Endodermal cell (in vitro differentiated cells): ENCODE measurements at regions not wholly inside any gene's neighbourhood (a gene's known extent, or its start where the extent isn't known, plus 50 kb on each side); places are given as distances from the start of the nearest gene placed in this dataset.

Experiments
- DNase-seq: peaks from one replicate; pipeline ENCODE4 v3.0.0-alpha.2; 2017
- H3K27ac ChIP-seq: 2 replicates; pipeline ENCODE4 v1.5.1; 2013; ENCODE audit warnings: mild to moderate bottlenecking, low read depth, low read length, moderate library complexity
- H3K27me3 ChIP-seq: 2 replicates; pipeline ENCODE4 v1.6.1; 2013; ENCODE audit warnings: mild to moderate bottlenecking, low read length, moderate library complexity; ENCODE audit not compliant: insufficient read depth, control insufficient read depth, poor library complexity, severe bottlenecking
- H3K36me3 ChIP-seq: 2 replicates; pipeline ENCODE4 v1.7.0; 2013; ENCODE audit warnings: mild to moderate bottlenecking, low read length, moderate library complexity; ENCODE audit not compliant: control insufficient read depth, insufficient read depth
- H3K4me1 ChIP-seq: one replicate; pipeline ENCODE4 v1.7.0; 2013; ENCODE audit warnings: low read length; ENCODE audit not compliant: control insufficient read depth, insufficient read depth
- H3K4me3 ChIP-seq: 2 replicates; pipeline ENCODE4 v1.5.1; 2013; ENCODE audit warnings: mild to moderate bottlenecking, low read length, moderate library complexity
- H3K9ac ChIP-seq: 2 replicates; pipeline ENCODE4 v1.6.1; 2013; ENCODE audit warnings: mild to moderate bottlenecking, low read length, moderate library complexity; ENCODE audit not compliant: poor library complexity, severe bottlenecking; ENCODE audit errors: extremely low read depth
- H3K9me3 ChIP-seq: 2 replicates; pipeline ENCODE4 v1.6.1; 2013; ENCODE audit warnings: mild to moderate bottlenecking, low read length, moderate library complexity; ENCODE audit not compliant: control insufficient read depth
- H3K27ac Mint-ChIP-seq: 2 replicates; pipeline ENCODE4 v1.8.0; 2020; ENCODE audit warnings: mixed read lengths
- H3K27me3 Mint-ChIP-seq: 2 replicates; pipeline ENCODE4 v1.8.0; 2021; ENCODE audit warnings: mild to moderate bottlenecking, mixed read lengths; ENCODE audit not compliant: insufficient read depth
- H3K36me3 Mint-ChIP-seq: 2 replicates; pipeline ENCODE4 v1.8.0; 2020; ENCODE audit warnings: low read depth, mixed read lengths
- H3K4me1 Mint-ChIP-seq: 2 replicates; pipeline ENCODE4 v1.8.0; 2020; ENCODE audit warnings: mixed read lengths
- H3K4me3 Mint-ChIP-seq: 2 replicates; pipeline ENCODE4 v1.8.0; 2020; ENCODE audit warnings: mild to moderate bottlenecking, moderate library complexity, mixed read lengths
- H3K9me3 Mint-ChIP-seq: 2 replicates; pipeline ENCODE4 v1.8.0; 2020; ENCODE audit warnings: mild to moderate bottlenecking, mixed read lengths
- CTCF ChIP-seq: fragments of 200-600 bp; sonication (generic); conservative IDR thresholded peaks from 2 replicates; pipeline ENCODE4 v1.5.0; 2021; ENCODE audit warnings: antibody characterized with exemption, mild to moderate bottlenecking
- WGBS, 2 experiments: methylation state at CpG; one replicate each; pipeline versions ENCODE4 v1.1.5 to v1.1.7; 2013; ENCODE audit warnings: missing lambda C conversion rate in 2 of 2, mixed read lengths in 1 of 2; ENCODE audit not compliant: insufficient coverage in 1 of 2, insufficient read length in 1 of 2; 5-methylcytosine and 5-hydroxymethylcytosine counted together

GRCh38 chr2:82596581-82596980 lies 1862.5 kb downstream of the SUCLG1 start:
- Histone ChIP-seq H3K4me1 (no peaks in the 10 kb centered on the region), H3K36me3 (no peaks in the 10 kb centered on the region), H3K27ac (no peak overlapping the region), H3K27me3 (no peaks in the 10 kb centered on the region), H3K9ac (no peak overlapping the region), H3K4me3 (peak overlapping the region; percentile 25), H3K9me3 (peaks cover 4% of the 10 kb centered on the region)
- Mint-ChIP-seq H3K9me3 (no peaks in the 10 kb centered on the region), H3K4me1 (peaks cover 8% of the 10 kb centered on the region), H3K36me3 (no peaks in the 10 kb centered on the region), H3K4me3 (no peak overlapping the region), H3K27me3 (no peaks in the 10 kb centered on the region), H3K27ac (peak overlapping the region; percentile 23)
- no CpG with 5 or more reads among the region's 1 CpG for WGBS, 2 experiments
- TF ChIP-seq CTCF: no peak
- no peak for DNase-seq

- H3K27ac Mint-ChIP-seq: peak overlapping the region; percentile 6
- Histone ChIP-seq H3K27ac (no peak overlapping the region), H3K4me1 (no peaks in the 10 kb centered on the region), H3K36me3 (no peaks in the 10 kb centered on the region), H3K27me3 (no peaks in the 10 kb centered on the region), H3K9me3 (peaks cover 4% of the 10 kb centered on the region), H3K4me3 (no peak overlapping the region), H3K9ac (no peak overlapping the region)
- peaks cover 4% of the 10 kb centered on the region for H3K4me1 Mint-ChIP-seq
- no peaks in the 10 kb centered on the region for H3K9me3 Mint-ChIP-seq
- DNase-seq: no peak
- H3K4me3 Mint-ChIP-seq: no peak overlapping the region
- 50 to 77% methylated on average over 2 to 3 of the region's 3 CpGs for WGBS, 2 experiments
- no peaks in the 10 kb centered on the region for H3K36me3 Mint-ChIP-seq
- no peaks in the 10 kb centered on the region for H3K27me3 Mint-ChIP-seq
- no peak for TF ChIP-seq CTCF
These were observed 1867.4 kb downstream of the SUCLG1 start for GRCh38 chr2:82591718-82592117.

- H3K4me1 ChIP-seq: no peaks in the 10 kb centered on the region
- no peak overlapping the region for H3K9ac ChIP-seq
- TF ChIP-seq CTCF: no peak
- Mint-ChIP-seq H3K36me3 (no peaks in the 10 kb centered on the region), H3K27ac (no peak overlapping the region), H3K4me1 (no peaks in the 10 kb centered on the region), H3K27me3 (no peaks in the 10 kb centered on the region), H3K9me3 (no peaks in the 10 kb centered on the region), H3K4me3 (no peak overlapping the region)
- no peaks in the 10 kb centered on the region for H3K27me3 ChIP-seq
- H3K9me3 ChIP-seq: peaks cover 11% of the 10 kb centered on the region
- no peak overlapping the region for H3K27ac ChIP-seq
- H3K36me3 ChIP-seq: no peaks in the 10 kb centered on the region
- H3K4me3 ChIP-seq: no peak overlapping the region
- no peak for DNase-seq
These were observed 1882.4 kb downstream of the SUCLG1 start for GRCh38 chr2:82576656-82577055.
